NK-92 treated with Interleukin-12 subunit alpha and Interleukin-12 subunit beta, amount 100 ng/mL, for 24 hours (cell line): ENCODE measurements at regions not wholly inside any gene's neighbourhood (a gene's known extent, or its start where the extent isn't known, plus 50 kb on each side); places are given as distances from the start of the nearest gene placed in this dataset.
"Not testable (repeated sequence)": the region's sequence is repeated elsewhere in the genome, so short reads cannot be mapped to it uniquely, and the experiment has no call there.

ENCODE experiments used
- DNase-seq: peaks from one replicate; lab custom pipeline; 2025; lab: John Stamatoyannopoulos, UW

DNA sequence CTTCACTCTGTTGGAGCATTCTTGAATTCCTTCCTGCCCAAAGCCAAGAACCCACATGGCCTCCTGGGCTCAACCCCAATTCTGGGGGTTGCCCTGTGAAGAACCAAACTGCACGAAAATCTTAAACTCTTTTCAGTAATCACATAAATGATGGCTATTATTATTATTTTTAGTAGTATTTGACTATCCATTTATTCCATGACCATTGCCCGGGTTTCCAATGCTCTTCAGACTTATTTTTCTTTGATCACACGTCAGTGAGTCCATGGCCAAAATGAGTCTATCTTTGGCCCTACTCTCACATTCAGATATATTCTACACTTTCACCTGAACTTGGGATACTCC lies 185.9 kb downstream of the AVL9 start:
- no peak for DNase-seq

DNA sequence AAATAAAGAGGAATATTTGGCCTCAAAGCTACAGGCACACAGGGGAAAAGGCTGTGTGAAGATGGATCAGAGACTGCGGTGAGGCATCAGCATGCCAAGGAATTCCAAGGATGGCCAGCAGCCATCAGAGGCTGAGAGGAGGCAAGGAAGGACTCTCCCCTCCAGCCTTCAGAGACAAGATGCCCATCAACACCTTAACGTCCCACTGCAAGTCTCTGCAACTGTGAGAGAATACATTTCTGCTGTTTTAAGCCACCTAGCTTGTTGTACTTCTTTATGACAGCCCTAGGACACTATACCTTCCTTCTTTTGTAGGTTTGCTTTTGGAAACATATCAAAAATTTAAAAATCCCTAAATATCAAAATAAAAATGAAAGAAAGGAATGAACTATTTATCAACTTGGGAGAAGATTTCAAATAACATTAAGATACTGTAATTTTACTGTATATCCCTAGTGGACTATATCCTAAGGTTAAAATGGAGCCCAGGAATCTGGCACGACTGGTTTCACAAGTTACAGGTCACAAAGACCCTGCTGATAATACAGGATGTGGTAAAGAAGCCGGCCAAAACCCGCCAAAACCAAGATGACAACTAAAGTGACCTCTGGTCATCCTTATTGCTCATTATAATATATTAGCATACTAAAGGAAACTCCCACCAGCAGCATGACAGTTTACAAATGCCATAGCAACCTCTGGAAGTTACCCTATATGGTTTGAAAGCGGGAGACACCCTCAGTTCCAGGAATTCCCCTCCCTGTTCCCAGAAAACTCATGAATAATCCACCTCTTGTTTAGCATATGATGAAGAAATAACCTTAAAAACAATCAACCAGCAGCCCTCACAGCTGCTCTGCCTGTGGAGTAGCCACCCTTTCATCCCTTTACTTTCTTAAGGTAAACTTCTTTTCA lies 185.2 kb downstream of the AVL9 start:
- no peak for DNase-seq

- no peak for DNase-seq
Measured at GRCh38 chr7:32679192-32679591, 183.9 kb downstream of the AVL9 start.

GRCh38 chr7:32677593-32677992 lies 182.3 kb downstream of the AVL9 start:
- no peak for DNase-seq

GRCh38 chr7:32676249-32676941 lies 181.1 kb downstream of the AVL9 start:
- DNase-seq = no peak

DNA sequence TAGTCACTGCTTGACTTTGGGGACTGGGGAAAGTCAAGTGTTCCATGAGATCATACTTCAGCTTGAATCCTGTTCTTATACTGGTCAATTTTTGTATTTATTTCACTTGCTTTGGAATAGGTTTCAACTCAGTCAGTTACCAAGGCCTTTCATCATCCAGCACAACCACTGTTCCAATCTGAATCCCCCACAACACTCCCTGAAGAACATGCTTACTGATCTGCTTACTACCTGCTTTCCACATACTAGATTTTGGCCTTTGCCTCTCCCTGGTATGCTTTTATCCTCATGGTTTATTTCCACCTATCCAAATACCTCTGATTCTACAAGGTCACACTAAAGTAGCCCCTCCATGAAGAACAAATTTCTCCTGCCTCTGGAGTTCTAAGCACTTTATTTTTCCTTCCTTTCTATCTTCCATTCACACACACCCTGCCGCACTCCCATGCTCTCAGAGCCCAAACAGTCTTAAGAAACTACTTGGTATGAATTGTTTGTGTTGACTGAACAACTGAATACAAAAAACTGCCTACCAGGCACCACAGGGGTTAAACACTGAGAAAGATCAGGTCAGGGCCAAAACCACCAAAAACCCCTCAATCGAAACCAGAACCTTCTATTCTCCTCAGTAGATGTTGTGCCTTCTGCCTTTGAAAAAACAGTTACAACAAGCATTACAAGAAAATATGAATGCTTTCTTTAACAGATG lies 178.1 kb downstream of the AVL9 start:
- DNase-seq = no peak

GRCh38 chr7:32670110-32671025 lies 175.1 kb downstream of the AVL9 start:
- DNase-seq = no peak

GRCh38 chr7:32669173-32669870 lies 174.0 kb downstream of the AVL9 start:
- not testable (repeated sequence) for DNase-seq

- DNase-seq = not testable (repeated sequence)
Measured at GRCh38 chr7:32668387-32669097, 173.3 kb downstream of the AVL9 start.

GRCh38 chr7:32667586-32667985 lies 172.3 kb downstream of the AVL9 start:
- not testable (repeated sequence) for DNase-seq

GRCh38 chr7:32663805-32664211 lies 168.5 kb downstream of the AVL9 start:
- not testable (repeated sequence) for DNase-seq

DNA sequence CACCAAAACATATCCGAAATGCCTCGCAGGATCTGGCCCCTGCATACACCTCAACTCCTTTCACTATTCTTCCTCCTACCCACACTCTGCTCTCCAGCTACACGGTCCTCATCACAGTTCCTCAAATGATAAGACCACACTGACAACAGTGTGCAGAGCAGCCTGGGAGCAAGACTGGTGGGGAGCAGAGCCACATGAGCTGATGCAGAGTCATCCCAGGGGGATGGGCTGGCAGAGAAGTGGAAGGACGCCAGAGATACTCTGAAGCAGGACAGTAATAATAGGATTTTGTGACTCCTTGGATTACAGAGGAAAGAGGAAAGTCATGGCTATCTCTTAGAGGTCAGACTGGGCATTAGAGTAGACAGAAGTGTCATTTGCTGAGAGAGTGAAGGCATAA lies 167.2 kb downstream of the AVL9 start:
- DNase-seq = not testable (repeated sequence)

DNA sequence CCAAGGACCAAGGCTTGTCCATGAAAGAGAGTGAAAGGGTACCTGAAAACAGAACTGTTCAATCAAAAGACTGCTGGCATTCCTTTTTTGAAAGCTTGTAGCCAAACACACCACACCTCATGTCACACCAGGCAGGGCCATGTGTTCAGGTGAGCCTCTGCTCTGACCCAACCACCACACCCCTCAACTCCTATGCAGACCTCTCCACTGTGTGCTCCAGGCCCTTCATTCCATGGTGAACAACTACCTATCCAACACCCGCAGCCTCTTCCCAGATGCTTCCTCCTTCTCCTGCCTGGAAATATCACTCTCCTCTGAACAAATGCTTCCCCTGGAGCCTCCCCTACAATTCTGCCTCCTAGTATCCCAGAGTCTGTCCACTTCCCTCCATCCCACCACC lies 166.6 kb downstream of the AVL9 start:
- no peak for DNase-seq

GRCh38 chr7:32661501-32661900 lies 166.2 kb downstream of the AVL9 start:
- DNase-seq = no peak

GRCh38 chr7:32660936-32661335 lies 165.6 kb downstream of the AVL9 start:
- no peak for DNase-seq

DNA sequence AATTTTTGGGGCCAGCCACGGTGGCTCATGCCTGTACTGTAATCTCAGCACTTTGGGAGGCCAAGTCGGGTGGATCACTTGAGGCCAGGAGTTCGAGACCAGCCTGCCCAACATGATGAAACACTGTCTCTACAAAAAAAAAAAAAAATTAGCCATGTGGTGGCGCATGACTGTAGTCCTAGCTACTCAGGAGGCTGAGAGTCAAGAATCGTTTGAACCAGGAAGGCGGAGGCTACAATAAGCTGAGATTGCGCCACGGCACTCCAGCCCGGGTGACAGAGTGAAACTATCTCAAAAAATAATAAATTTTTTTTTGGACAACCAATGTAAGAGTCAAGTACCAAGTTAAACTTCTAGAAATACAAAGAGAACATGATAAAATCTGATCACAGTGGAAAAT lies 164.6 kb downstream of the AVL9 start:
- no peak for DNase-seq

- no peak for DNase-seq
Measured at GRCh38 chr7:32658467-32658869, 163.2 kb downstream of the AVL9 start.

DNA sequence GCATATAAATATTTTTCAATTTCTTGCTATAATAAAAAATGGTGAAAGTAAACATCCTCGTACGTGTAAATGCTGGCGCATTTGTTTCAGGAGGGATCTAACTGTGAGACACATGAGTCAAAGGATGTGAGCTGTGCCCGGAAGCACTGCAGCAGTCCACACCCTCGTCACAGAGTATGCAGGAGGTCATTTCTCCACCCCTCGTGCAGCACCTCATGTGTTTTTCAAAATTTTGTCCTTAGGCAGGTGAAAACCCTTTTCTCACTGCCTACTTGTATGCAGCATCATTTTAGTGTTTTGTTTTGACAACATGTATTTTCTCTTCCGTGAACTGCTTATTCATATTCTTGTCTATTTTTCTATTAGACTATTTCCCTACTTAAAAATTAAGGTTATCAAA lies 162.7 kb downstream of the AVL9 start:
- no peak for DNase-seq

DNA sequence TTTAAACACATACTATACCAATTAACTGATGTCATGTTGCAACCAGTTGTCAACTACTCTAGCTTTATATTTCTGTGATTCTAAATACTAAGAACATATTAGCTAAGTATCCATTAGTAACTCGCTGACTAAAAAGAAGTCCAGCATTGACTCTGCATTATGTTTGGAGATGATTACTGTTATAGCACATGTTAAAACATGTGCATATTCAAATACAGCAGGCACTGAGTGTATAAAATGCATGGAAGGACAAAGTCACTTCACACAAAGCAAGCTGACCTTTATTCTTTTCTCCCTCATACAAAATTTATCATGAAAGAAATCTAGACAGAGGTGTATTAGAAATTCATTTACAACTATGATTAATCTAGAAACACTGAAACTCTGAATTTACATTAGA lies 159.3 kb downstream of the AVL9 start:
- DNase-seq = not testable (repeated sequence)

GRCh38 chr7:32650356-32650755 lies 155.1 kb downstream of the AVL9 start:
- not testable (repeated sequence) for DNase-seq
